GM23338 (cell line): ENCODE measurements at regions not wholly inside any gene's neighbourhood (a gene's known extent, or its start where the extent isn't known, plus 50 kb on each side); places are given as distances from the start of the nearest gene placed in this dataset.

Source experiments
- CREB1 ChIP-seq: fragments of 250-450 bp; sonication (Bioruptor Pico); IDR thresholded peaks from 2 replicates; pipeline ENCODE4 v1.5.0; 2020; ENCODE audit warnings: low read depth, mild to moderate bottlenecking, moderate library complexity
- CTCF ChIP-seq, 2 experiments: fragments of 200-600 bp in 1 of 2; sonication (generic) in 1 of 2; conservative IDR thresholded peaks; 2 replicates each; pipeline versions ENCODE4 v1.5.1 to v1.6.1; 2016 to 2017; ENCODE audit warnings: antibody characterized with exemption in 2 of 2, low read depth in 2 of 2, mild to moderate bottlenecking in 2 of 2, moderate library complexity in 1 of 2
- EZH2 ChIP-seq: fragments of 200-600 bp; sonication (generic); IDR thresholded peaks from one replicate; pipeline ENCODE4 v1.8.0; 2017; ENCODE audit warnings: antibody characterized with exemption, mild to moderate bottlenecking, low read depth; ENCODE audit not compliant: unreplicated experiment
- EZH2phosphoT487 ChIP-seq: fragments of 200-600 bp; sonication (generic); IDR thresholded peaks from one replicate; pipeline ENCODE4 v1.8.1; 2018; ENCODE audit warnings: antibody characterized with exemption; ENCODE audit not compliant: unreplicated experiment
- JUNB ChIP-seq: IDR thresholded peaks from one replicate; pipeline ENCODE4 v1.6.1; 2016; ENCODE audit warnings: antibody characterized with exemption; ENCODE audit not compliant: unreplicated experiment
- NANOG ChIP-seq: IDR thresholded peaks from 2 replicates; pipeline ENCODE4 v1.6.1; 2016; ENCODE audit warnings: antibody characterized with exemption, borderline replicate concordance
- POLR2AphosphoS5 ChIP-seq: IDR thresholded peaks from 2 replicates; pipeline ENCODE4 v1.6.1; 2016; ENCODE audit warnings: antibody characterized with exemption, low read depth
- REST ChIP-seq: IDR thresholded peaks from one replicate; pipeline ENCODE4 v1.6.1; 2018; ENCODE audit warnings: antibody characterized with exemption; ENCODE audit not compliant: unreplicated experiment
- STAT1 ChIP-seq: IDR thresholded peaks from one replicate; pipeline ENCODE4 v1.6.1; 2016; ENCODE audit warnings: antibody characterized with exemption; ENCODE audit not compliant: unreplicated experiment
- ZNF331 ChIP-seq: fragments of 250-450 bp; sonication (Bioruptor Pico); IDR thresholded peaks from 2 replicates; pipeline ENCODE4 v1.5.0; 2020; ENCODE audit warnings: low read depth, mild to moderate bottlenecking, moderate library complexity

- TF ChIP-seq CTCF (conservative IDR thresholded peaks at IDR 0.05; ENCODE audit: low read depth in 2 of 2), result no peak
- no peak for TF ChIP-seq EZH2
- TF ChIP-seq JUNB, result no peak
- TF ChIP-seq EZH2phosphoT487, result no peak
- TF ChIP-seq REST, result no peak
- TF ChIP-seq POLR2AphosphoS5, result no peak
- no peak for TF ChIP-seq CREB1 (CRISPR knock-in tag)
- TF ChIP-seq NANOG, result no peak
- TF ChIP-seq STAT1, result no peak
- no peak for TF ChIP-seq ZNF331
Measured at GRCh38 chr2:21486445-21486844, 362.7 kb downstream of the TDRD15 start.
